GM19397 (cell line): ENCODE measurements at regions not wholly inside any gene's neighbourhood (a gene's known extent, or its start where the extent isn't known, plus 50 kb on each side); places are given as distances from the start of the nearest gene placed in this dataset.
"Not testable (repeated sequence)": the region's sequence is repeated elsewhere in the genome, so short reads cannot be mapped to it uniquely, and the experiment has no call there.

Source experiments
- ATAC-seq: cut with Tn5 transposase; IDR thresholded peaks from one replicate; pipeline ENCODE4 v1.9.1; 2021; ENCODE audit warnings: mild to moderate bottlenecking, moderate library complexity; ENCODE audit not compliant: unreplicated experiment

DNA sequence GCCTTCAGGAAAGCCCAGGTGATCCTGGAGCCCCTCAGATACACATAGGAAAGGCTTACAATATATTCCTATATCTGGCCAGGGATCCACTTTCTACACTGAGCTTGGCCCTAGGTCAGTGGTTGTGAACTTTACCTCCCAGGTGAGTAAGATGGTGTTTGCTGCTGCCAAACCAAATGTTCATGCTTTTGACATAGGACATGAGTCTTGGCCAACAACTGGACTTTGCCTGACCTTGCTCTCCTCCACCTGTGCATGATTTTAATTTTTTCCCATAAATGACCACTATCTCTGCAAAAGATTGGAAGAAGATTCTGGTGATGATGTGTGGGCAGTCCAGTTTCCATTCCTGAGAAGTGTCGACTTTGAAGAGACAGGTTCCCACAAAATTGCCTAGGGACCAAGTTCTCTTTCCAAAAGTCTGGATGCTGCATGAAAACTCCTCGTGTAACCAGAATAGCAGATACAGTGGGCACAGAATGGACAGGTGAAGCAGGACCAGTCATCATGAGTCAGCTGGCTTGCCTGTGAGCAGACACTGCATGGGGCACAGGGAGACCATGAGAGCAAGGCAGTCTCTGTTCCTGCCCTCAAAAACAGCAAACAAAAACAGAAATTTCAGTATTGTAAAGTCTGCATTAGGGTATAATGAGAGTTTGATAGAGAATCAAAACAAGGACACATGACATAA is 226.4 kb upstream of the MON1B start:
- ATAC-seq = no peak

DNA sequence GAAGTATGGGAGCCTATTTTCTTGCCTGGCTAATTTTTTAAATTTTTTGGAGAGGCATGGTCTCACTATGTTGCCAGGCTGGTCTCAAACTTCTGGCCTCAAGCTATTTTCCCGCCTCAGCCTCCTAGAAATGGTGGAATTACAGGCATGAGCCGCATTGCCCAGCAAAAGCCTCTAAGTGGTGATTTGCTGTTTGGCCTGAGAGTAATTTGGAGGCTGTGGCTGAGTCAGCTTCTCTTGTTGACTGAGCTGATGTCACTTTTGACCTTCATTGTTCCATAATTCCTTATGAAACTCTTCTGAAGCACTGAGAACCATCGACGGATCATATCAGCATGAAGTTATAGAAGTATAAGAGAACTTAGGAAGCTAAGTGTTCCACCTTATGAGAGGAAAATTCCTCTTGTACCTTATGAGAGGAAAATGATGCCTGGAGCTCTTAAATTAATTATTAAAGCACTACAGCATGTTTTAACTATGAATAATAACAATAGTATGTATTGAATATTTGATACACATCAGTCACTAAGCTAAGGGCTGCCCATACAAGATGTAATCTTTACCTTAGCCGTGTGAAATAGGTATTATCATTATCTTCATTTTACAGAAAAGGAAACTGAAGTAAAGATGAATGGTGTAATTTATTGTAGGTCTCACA is 220.8 kb upstream of the MON1B start:
- no peak for ATAC-seq

DNA sequence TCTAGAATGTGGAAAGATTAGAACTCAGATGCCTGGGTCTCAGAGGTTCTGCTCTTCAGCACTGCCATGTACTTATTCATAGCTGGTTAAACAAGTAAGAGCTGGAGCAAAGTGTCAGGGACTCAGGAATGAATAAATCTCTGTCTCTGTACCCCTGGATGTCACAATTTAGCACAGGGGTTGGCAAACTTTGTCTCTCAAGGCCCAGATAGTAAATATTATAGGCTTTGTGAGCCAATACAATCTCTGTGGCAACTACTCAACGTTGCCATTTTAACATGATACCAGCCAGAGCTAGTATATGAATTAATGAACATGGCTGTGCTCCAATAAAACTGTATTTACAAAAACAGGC is 220.3 kb upstream of the MON1B start:
- no peak for ATAC-seq

DNA sequence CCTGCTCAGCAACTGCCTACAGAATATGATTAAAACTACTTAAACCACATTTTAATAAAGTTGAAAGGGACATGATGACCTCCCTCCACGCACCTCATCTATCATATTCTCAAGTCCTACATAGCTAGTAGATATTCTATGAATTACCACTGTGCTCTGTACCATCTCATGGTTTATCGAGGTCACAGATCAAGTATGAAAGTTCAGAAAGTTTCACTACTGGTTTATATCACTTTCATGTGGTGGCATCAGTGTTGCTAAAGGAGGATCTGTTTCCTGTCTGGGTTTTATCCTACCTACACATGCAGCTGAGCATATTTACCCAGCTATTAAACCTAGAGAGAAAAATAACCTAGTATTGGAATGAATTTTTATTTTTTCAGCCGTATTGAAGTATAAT is 214.9 kb upstream of the MON1B start:
- peak; percentile 83 for ATAC-seq

DNA sequence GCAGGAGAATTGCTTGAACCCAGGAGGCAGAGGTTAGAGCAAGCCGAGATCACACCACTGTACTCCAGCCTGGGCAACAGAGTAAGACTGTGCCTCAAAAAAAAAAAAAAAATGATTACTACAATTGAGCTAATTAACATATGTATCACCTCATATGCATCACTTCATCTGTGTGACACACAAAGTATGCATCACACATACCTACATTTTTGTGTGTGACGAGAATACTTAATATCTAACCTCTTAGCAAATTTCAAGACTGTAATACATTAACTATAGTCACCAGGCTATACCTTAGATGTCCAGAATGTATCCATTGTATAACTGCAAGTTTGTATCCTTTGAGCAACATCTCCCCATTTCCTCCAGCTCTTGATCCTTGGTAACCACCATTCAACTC is 214.2 kb upstream of the MON1B start:
- no peak for ATAC-seq

DNA sequence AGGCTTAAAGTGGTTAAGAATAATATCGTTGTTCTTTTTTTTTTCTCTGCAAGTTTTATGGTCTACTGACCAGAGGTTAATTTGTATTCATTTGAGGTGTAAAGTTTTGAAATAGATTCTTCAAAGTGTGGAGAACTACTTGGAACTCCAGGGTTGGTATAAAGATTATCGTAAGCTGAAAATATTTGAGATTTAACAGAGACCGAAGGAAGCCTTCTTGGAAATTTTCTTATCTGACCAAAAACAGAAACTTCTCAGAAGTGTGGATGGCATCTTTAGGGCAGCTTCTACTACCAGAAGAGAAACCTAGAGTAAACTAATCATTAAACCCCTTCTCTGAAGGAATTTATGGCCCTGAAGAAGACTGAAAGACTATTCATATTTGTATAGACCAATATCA is 206.8 kb upstream of the MON1B start:
- no peak for ATAC-seq

DNA sequence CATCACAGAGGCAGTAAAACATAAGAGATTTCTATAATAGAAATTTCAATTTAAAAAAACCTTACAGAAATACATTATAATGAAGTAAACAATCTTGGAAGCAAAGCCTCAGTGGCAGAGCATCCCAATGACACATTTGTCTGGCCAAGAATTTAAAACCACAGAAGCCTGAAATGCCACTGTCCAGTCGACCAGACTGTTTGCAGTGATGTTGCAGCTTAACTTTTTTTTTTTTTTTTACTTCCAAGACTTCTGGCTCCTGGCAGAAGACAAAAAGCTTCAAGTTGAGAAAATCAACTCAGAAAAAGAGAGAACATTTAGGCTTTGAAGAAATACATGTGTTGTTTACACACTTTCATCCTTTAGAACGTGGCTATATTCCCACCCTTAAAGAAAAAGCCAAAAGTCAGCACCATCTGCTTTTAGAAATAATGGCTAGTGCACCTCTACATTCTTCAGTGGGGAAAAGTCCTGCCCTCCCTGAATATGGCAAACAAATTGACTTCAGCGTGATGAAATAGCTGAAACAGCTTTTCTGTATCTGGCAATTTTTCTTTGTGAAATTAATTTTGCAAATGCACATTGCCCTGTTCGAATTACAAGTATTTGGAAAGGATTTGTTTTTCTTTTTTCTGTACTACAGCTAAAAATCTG is 205.5 kb upstream of the MON1B start:
- no peak for ATAC-seq

DNA sequence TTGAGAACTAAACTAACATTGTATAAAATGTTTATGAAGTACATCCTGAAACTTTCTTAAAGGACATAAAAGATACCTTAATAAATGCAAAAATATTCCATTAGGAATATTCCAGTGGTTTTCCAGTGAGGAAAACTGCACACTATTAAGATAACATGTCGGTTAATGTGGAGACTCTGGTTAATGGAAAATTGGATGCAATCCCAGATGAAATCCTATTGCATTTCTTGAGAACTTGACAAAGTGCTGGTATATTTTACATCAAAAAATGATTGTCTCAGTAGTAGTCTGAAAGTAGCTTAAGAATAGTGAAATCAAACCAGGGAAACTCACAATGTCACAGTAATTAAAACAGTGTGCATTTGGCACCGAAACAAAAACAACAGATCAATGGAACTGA is 202.5 kb upstream of the MON1B start:
- ATAC-seq = no peak

DNA sequence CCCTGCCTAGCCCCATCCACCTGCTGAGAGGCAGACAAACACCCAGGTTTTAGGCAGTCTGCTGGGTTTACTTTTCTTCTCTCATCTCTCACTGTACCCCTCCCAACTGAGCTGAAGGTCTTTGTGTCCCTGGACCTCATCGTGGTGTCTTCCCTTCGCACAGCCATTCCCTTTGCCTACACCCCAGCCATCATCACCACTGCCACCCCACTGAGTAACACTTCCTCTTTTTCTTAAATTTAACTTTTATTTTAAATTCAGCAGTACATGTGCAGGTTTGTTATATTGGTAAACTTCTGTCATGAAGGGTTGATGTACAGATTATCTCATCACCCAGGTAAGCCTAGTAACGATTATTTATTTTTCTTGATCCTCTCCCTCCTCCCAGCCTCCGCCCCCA is 188.3 kb upstream of the MON1B start:
- ATAC-seq = no peak

DNA sequence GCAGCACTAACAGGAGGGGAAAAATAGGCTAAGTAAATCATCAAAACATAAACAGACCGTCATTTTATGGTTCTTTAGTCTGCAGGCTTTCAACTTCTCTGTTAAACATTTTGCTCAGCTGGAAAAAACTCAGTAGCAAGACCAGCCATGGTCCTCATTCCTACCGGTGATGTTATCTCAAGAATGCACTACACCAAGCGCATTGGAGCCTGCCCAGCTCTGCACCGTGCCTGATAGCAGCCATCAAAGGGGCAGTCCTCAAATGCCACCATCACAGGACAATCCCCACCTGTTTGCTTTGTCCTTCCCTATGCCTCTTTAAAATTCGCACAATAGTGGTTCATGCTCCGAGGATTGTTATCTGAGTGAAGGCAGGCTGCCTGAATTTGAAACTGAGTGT is 181.5 kb upstream of the MON1B start:
- ATAC-seq = no peak

DNA sequence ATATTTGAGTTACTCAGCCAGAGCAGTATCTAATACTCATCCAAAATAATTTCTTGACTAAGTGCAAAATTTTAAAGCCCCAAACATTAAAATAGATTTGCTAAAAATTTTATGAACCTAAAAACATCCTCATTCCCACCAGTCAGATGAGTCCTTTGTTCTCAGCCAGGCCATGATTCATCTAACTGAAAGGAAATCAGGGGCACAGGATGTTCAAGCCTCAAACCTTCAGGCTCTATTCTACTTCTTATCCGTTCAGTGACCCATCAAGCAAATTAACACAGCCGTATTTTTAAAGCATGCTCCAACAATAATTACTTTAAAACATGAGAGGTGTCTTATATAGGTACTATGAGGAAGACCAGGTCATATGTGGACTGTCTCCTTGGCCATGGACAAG is 176.5 kb upstream of the MON1B start:
- ATAC-seq = no peak

DNA sequence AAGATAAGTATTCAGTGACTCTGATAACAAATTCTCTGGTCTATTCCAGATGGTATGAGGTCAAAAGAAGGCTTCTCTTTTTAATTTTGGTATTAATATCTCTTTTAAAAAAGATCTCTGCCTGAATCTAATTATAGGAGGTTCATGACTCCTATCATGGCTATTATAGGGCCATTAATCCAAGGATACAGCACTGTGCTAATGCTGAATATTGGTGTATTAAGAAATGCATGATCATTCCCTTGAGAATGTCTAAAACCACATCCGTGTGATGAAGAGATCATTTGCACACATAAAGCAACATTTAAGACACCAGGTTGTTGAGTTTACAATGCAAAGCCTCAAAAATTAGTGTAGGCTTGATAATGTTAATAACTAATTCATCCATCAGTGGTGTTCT is 160.4 kb upstream of the MON1B start:
- ATAC-seq = no peak

DNA sequence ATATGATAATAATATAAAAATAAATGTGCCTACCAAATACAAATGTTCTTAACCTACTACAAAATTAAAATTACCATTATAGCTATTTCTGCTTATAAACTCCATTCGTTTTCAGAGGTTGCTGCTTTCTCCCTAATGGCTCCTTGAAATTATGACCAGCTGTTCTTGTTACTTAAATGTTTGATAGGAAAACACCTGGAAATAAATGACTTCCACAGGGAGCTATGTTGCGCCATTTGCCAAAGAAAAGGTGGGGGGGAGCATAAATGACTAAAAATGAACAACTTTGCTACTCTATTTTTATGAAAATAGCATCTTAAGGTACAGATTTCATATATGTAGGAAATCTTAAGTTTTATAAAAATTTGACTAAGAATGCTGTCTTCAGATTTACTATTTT is 157.5 kb upstream of the MON1B start:
- ATAC-seq = no peak

DNA sequence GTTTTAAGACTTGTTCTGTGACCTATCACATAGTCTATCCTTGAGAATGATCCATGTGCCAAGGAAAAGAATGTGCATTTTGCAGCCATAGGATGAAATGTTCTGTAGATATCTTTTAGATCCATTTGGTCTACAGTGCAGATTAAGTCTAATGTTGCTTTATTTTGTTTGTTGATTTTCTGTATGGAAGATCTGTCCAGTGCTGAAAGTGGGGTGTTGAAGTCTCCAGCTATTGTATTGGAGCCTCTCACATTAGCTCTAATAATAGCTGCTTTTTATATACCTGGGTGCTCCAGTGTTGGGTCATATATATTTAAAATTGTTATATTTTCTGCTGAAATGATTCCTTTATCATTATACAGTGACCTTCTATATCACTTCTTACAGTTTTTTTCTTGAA is 155.6 kb upstream of the MON1B start:
- no peak for ATAC-seq

DNA sequence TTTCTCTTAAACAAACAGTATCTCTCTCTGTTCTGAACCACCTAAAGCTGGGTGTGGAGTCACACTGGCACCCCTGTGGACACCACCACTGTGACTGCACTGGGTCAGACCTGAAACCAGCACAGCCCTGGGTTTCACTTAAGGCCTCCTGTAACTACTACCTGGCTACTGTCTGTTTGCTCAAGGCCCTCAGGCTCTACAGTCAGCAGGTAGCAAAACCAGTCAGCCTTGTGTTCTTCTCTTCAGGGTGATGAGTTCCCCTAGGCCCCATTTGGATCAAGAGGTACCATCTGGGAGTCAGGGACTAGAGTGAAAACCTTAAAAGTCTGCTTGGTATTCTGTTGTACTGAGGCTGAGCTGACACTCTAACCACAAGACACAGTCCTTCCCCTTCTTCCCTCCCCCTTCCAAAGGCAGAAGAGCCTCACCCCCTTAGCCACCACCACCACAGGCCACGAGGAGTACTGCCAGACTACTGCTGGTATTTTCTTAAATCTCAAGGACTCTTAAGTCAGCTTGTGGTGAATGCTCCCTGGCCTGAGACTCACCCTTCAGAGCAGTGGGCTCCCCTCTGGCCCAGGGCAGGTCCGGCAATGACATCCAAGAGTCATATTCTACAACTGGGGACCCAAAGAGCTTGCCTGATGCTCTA is 153.2 kb upstream of the MON1B start:
- ATAC-seq = no peak

DNA sequence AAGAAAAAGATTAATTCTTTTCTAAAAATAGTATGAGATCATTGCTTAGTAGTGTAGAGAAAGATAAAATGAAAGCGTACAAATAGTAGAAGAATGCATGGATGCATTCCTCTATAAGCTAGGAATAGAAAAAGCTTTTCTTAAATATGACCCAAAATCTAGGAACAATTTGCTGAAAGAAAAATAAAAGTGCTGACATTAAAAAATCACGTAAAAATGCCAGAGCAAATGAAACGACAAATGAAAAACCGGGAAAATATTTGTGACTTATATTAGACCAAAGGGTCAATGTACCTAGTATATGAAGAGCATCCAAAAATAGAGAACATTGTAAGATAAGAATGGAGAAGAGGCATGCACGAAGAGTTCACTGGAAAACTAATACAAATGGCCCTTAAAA is 149.5 kb upstream of the MON1B start:
- ATAC-seq = no peak

DNA sequence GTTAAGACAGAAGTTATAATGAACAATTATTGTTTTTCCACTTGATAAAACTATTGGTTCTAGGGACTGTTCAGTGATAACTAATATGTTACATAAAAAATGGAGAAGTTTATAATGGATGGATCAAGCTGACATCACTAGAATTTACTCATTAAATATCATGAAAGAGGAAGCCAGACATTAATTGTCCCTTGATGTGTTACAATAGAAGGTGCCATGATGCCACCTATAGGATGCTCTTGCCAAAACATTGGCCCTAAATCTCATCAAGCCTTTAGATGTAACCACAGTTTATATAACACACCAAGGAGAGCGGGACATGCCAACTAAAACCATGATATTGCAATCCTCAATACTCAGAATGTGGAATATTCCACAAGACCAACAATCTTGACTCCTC is 147.9 kb upstream of the MON1B start:
- no peak for ATAC-seq

DNA sequence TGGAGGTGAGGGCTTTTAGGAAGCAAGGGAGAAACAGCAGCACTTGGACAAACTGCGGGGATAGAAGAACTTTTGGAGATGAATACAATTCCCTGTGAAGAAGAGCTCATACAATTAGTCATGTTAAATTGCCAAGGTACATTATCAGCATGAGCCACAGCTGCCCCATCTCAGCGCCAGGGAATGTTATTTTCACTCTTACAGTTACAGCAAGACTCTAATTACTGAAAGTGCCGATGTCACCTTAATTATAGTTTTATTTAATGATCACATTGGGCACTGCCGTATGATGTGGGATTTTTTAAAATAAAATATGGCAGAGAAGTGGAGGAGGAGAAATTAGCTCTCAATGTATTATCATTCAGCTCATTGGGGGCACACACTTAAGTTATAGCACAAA is 144.8 kb upstream of the MON1B start:
- ATAC-seq = no peak

DNA sequence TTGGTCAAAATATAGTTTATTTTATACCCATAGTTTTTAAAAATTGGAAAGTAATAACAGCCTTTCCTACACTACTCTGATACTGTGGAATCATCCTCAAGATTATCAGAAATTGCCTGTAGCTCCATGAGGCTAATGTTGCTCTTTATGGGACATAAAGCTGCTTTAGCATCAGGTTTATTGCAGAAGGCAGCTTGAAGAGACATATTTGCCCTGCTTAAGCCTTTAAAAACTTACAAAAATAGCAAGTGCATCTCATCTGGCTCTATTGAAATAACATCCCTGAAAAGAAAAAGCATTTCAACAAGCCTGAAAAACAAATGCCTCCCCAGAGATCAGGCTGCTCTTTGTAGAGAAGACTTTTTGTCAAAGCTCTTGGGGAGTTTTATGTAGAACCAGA is 142.9 kb upstream of the MON1B start:
- ATAC-seq = no peak

DNA sequence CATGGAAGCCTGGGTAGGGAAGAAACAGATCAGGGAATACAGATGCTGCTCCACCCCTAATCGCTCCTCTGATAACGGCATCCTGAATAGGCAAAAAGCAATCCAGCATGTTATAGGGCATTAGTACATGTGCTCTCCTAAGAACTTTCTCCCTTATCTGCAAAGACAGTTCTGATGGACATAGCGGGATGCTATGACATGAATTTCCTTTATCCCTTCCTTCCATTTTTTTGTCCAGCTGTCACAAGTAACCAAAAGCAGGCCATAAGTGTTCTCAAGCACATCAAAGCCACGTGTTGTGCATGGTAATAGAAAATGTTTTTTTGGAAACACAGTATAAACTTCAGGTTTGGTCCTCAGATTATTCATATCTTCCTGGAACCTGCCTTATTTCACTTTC is 141.4 kb upstream of the MON1B start:
- no peak for ATAC-seq

DNA sequence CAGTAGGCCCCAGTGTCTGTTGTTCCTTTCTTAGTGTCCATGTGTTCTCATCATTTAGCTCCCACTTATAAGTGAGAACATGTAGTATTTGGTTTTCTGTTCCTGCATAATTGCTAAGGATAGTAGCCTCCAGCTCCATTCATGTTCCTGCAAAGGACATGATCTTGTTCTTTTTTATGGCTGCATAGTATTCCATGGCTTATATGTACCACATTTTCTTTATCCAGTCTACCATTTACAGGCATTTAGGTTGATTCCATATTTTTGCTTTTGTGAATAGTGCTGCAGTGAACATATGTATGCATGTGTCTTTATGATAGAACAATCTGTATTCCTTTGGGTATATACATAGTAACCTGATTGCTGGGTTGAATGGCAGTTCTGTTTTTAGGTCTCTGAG is 134.4 kb upstream of the MON1B start:
- ATAC-seq = not testable (repeated sequence)

DNA sequence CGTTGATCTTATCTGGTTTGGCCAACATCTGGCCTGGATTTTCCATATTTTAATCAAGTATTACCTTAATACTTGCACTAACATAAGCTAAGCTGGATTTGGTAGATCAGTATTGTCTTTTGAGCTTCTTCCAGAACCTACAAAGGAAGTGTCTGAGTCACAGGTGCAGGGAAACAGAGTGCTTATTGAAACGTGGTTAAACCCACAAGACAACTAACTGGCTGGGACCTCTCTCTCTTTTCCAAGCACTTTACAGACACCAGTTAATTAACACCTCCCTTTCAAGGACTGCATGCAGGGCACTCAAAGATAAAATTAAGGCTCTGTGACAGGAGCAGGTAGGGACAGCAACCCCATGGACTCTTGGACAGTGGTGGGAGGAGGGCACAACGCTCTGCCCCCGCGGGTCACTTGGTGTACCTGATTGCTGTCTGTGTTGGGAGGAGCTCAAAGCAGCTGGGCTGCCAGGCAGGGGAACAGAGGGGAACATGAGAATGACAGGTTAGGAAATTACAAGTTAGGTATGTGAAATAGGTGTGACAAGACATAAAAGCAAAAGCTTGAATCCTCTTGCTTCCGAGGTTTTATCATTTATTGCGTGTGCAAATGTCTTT is 133.7 kb upstream of the MON1B start:
- ATAC-seq = no peak
